ENCODE measurements at regions not wholly inside any gene's neighbourhood (a gene's known extent, or its start where the extent isn't known, plus 50 kb on each side); places are given as distances from the start of the nearest gene placed in this dataset.

GRCh38 chr5:57903458-57903857 lies 420.8 kb upstream of the ACTBL2 start:
- TF ChIP-seq CTCF (IDR thresholded peaks at IDR 0.05) (no peak), REST (IDR thresholded peaks at IDR 0.05; ENCODE audit: insufficient read depth in 1 of 2, low read depth in 2 of 2, low read length in 1 of 2) (no peak), POLR2AphosphoS5 (IDR thresholded peaks at IDR 0.05; ENCODE audit: low read depth, low read length) (no peak), SIN3A (IDR thresholded peaks at IDR 0.05; ENCODE audit: borderline replicate concordance, insufficient read depth, low read depth, low read length) (no peak), TCF7L2 (IDR thresholded peaks at IDR 0.05; ENCODE audit: low read depth, low read length) (no peak)

All from Panc1 (cell line).